ENCODE measurements at regions not wholly inside any gene's neighbourhood (a gene's known extent, or its start where the extent isn't known, plus 50 kb on each side); places are given as distances from the start of the nearest gene placed in this dataset.
"Not testable (repeated sequence)": the region's sequence is repeated elsewhere in the genome, so short reads cannot be mapped to it uniquely, and the experiment has no call there.

DNA sequence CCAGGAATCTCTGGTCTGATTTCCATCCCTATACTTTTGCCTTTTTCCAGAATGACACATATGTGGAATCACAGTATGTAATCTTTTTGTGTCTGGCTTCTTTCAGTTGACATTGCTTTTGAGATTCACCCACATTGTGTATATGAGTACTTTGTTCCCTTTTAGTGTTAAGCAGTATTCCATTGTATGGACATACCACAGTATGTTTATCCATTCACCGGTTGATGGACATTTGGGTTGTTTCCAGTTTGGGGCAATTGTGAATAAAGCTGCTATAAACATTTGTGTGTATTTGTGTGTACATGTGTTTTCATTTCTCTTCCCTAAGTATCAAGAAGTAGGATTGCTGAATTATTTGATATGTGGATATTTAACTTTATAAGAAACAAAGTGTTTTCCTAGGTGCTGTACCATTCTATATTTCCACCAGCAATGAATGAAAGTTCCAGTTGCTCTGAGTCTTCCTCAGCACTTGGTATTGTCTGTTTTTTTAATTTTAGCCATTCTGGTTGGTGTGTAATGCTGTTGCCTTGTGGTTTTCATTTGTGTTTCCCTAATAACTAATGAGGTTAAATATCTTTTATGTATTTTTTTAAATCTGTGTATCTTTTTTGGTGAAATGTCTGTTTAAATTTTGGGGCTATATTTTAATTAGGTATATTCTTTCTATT, 203.5 kb upstream of the HAAO start:
- no peak for DNase-seq (ENCODE audit: low read depth)

GRCh38 chr2:42989283-42990081, 197.1 kb upstream of the HAAO start:
- not testable (repeated sequence) for DNase-seq (ENCODE audit: low read depth)

GRCh38 chr2:42988055-42988454, 195.7 kb upstream of the HAAO start:
- not testable (repeated sequence) for DNase-seq (ENCODE audit: low read depth)

- DNase-seq (ENCODE audit: low read depth): no peak
These were observed 194.9 kb upstream of the HAAO start for GRCh38 chr2:42987112-42987922.

DNA sequence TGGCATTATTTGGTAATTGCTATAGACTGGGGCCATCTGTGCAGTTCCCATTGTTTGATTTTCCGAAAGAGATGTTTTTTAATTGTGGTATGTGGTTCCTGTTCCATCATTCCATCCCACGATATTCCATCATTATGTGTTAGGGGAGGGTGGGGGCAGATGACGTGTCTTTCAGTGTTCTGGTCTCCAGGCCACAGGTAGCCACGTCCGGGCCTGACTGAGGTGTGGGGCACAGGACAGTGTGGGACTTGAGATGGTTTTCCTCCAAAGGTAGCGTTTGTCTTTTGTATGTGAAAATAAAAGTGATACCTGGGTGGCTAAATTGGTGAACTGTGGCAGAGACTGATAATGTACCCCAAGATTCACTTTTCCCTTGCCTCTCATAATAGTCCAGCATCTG, 192.2 kb upstream of the HAAO start:
- no peak for DNase-seq (ENCODE audit: low read depth)

GRCh38 chr2:42984081-42984480, 191.7 kb upstream of the HAAO start:
- DNase-seq (ENCODE audit: low read depth): no peak

GRCh38 chr2:42980764-42981416, 188.5 kb upstream of the HAAO start:
- DNase-seq (ENCODE audit: low read depth): no peak

DNA sequence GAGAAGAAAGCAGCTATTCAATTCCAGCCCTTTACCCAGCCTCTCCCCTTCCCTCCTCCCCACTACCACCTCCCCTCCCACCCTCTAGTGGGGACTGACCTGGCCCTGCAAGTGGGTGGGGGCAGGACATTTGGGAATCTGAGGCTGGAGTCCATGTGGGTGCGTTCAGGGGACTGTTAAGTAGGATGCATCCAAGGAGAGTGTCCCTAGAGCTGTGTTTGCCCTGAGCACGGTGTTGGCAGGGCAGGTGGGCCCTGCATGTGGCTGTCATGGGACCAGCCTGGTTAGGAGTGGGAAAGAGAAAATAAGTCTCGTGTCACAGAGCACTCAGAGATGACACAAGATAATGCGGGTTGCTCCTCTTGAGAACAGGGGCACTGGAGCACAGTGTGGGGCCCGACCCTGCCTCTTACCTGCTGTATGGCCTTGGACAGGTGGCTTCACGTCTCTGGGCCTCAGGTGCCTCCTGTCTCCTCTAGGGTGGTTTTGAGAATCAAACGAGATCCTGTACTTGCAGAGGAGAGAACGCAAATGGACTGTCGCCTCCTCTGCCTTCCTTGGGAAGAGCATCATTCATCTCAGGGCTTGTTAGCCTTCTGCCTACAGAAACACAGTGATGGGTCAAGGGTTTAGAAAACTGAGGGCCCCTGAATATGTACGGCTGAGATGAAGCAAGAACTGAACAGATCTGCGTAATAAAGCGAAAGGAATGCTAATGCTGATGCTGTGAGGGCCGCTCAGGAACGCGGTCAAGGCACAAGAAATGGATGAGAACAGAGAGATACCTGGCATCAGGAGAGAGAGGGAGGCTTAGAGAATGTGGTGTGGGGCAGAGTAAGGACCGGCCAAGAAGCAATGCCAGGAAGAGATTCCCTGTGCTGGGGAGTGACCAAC, 187.7 kb upstream of the HAAO start:
- no peak for DNase-seq (ENCODE audit: low read depth)

GRCh38 chr2:42979416-42979869, 187.1 kb upstream of the HAAO start:
- no peak for DNase-seq (ENCODE audit: low read depth)

DNA sequence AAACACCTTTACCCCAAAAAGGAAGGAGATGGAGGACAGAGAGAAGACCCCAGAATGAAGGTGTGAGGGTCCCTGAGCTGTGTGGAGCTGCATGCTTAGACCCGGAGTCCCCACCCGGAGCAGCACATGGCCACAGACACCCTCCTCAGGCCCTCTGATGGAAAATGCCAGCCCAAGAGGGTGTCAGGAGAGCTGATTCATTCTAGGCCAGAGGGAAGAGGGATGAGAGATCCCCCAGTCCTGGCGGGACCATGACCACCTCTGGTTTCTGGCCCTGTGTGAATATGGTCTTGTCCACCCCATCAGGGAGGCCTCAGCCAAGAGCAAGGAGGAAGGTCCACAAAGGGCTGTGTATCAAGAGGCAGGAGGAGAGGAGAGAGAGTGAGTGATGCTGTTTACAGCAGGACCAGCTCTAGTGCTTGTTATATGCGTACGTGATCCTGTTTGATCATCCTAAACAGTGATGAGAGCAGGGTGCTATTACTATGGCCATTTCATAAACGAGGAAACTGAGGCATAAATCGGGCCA, 186.6 kb upstream of the HAAO start:
- no peak for DNase-seq (ENCODE audit: low read depth)

- DNase-seq (ENCODE audit: low read depth): no peak
These were observed 185.9 kb upstream of the HAAO start for GRCh38 chr2:42978175-42978886.

DNA sequence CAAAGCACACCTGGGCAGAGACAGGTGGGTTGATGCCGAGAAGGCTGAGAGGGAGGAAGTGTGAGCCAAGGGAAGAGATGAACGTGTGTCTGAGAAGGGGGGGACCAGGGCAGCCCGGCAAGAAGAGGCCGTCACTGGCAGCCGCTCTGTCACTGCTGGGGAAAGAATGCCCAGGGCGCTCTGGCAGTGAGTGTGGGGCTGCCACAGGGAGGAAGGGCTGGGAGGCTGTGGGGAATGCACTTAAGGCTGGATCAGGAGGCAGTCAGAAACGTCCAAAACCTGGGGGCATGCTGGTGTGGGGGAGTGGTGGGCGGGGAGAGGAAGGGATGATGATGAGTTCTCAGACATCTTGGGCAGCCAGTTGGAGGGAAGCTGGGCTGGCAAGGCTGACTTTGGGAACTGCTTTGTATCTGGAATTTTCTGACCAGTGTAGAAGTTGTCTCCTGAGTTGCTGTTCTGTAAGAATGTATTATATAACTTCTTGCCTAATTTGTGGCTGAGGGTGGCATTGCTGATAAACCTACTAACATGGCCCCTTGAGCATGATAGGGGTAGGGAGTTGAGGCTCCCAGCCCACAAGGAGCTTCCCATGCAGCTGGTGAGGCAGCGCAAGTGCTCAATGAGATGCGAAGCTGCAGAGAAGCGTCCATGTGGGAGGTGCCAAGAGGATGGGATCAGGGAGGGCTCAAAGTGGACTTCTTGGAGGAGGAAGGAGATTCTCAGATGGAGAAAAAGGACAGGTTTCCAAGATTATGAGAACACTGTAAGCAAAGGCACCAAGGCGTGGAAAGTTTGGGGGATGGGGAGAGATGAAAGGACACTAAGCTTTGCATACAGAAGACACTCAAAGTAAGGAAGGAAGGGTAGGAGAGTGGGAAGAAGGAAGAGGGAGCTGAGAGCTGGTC, 185.1 kb upstream of the HAAO start:
- DNase-seq (ENCODE audit: low read depth): no peak

GRCh38 chr2:42976351-42976750, 184.0 kb upstream of the HAAO start:
- no peak for DNase-seq (ENCODE audit: low read depth)

DNA sequence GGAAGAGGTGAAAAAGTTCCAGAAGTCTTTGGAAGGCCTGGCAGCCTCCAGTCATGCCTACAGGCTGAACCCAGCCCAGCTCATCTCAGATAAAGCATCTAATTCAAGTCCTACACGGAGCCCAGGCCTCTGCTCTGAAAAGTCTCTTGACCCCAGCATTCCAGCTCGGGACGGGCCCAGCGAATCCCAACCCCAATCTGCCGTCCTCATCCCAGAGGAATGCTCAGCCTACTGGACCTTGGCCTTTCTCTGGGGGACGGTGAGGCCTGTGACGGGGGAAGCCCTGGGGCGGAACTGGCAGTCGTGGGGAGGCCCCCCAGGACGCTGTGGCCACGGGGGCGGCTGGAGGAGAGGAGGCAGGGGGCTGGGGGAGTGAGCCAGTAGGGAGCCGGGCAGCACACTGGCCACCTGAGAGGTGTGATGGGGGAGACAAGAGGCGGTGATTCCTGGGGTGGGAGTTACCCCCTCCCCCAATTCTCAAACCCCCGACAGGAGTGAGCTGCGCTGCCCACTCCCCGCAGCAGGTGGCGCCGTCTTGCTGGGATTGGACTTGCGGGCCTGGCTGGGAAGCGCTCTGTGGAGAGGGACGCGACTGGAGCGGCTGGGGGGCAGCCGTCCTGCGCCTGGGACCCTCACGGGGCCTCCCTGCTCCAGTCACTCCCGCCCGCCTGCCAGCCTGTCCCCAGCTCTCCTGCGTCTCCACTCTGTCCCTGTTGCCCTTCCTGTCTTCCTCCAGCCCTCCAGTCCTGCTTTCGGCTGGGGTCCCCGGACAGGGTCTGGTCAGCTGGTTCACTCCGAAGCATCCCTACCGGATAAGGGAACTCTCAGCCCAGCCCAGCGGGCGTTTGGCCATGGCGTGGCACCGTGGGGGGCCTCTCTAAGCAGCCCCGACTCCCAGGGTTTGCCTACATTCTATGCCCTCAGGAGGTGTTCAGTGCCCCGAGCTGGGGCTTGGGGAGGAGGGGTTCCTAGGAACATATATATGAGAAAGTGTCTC, 182.6 kb upstream of the HAAO start:
- DNase-seq (ENCODE audit: low read depth): peak; percentile 19

DNA sequence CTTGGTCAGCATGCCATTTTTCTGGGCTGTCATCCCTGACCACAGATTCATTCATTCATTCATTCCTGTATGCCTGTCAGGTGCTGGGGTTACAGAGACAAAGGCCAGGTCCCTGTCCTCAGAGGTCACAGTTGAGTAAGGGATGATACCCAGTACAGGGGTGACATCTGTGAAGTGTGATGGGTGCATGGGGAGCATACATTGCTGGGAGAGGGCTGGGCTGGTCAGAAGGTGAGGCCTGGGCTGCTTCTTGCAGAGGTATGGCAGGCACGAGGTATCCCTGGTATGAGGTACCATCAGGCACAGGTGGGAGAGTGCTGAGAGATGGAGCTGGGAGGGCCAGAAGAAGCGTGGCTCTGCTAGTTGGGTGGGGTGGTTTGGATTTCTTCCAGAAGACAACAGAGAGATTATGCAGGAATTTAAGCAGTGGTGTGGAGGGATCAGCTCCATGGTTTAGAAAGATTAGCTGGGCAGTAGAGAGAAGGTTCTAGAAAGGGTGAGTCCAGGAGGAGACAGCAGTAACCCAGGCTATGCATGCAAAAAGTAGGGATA, 181.9 kb upstream of the HAAO start:
- no peak for DNase-seq (ENCODE audit: low read depth)

DNA sequence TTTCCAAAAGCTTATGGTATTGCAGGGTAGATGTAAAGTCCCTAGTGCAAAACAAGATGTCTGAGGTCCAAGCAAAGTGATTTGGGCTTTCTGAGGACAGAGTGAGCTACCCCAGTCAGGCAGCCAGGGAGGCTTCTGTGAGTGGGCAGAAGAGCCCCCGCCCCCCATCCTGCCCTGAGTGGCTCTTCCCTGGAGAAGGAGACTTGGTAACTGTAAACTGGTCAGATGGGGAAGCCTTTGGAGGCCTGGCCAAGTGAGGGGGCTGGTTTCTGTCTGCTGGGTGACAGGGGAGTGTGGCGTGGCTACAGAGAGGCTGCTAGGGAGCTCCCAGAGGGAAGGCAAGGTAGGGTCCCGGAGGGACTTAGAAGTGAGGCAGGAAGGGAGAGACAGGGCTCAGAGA, 181.3 kb upstream of the HAAO start:
- DNase-seq (ENCODE audit: low read depth): no peak

- not testable (repeated sequence) for DNase-seq (ENCODE audit: low read depth)
These were observed 180.6 kb upstream of the HAAO start for GRCh38 chr2:42972933-42973516.
